Astrocyte of the spinal cord (primary cell): ENCODE measurements at regions not wholly inside any gene's neighbourhood (a gene's known extent, or its start where the extent isn't known, plus 50 kb on each side); places are given as distances from the start of the nearest gene placed in this dataset.

Experiments used
- DNase-seq: peaks from one replicate; pipeline ENCODE4 v3.0.0; 2011; ENCODE audit warnings: low read depth, low spot score
- H3K4me3 ChIP-seq: 2 replicates; pipeline ENCODE4 v1.5.1; 2011; ENCODE audit warnings: low read depth, mild to moderate bottlenecking, low read length, moderate library complexity
- CTCF ChIP-seq: IDR thresholded peaks from 2 replicates; pipeline ENCODE4 v1.5.1; 2012; ENCODE audit warnings: low read depth, mild to moderate bottlenecking, low read length, inconsistent platforms
- in situ Hi-C: cut with HindIII; loops from 2 replicates; pipeline ENCODE4 v1.10.0; 2017; ENCODE audit warnings: low sequenced_read_pairs

DNA sequence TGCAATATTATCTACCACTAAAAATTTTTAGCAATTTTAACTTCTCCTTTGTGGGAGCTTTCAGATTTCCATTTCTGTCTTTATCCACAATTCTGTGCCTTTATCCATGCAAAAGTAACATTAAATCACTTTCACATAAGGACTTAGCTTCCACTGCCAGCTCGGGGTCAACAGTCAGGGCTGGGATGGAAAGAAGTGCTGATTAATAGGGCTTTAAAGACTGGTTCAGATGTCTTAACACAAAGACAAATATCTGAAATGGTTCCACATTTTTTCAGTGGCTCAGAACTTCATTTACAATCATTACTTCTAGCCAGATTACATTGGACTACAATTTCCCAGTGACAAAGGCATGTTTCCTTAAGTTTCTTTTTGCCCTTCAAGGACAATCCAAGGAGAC is 191.8 kb upstream of the CPHXL start:
- in situ Hi-C loops: no loop called here
- DNase-seq: no peak
- TF ChIP-seq CTCF: no peak
- no peak overlapping the region for H3K4me3 ChIP-seq

DNA sequence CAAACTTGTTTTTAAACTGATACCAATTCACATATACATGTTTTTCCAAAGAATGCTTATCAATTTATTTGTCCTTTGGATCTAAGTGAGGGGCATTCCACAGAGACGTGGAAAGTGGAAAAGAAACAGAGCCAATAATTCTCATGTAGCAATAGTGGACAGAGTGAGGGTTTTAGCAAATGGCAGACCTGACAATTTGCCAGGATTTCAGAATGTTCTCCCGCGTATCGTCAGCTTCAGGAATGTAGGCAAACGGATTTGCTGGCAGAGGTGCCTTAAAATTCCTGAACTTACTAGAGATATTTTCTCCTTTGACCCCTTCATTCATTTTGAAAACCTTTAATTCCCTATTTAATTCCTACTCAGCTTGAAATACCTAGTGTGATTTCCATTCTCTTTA is 193.4 kb upstream of the CPHXL start:
- peak; percentile 35 for DNase-seq
- H3K4me3 ChIP-seq: no peak overlapping the region
- no peak for TF ChIP-seq CTCF
- in situ Hi-C loops: no loop called here

- no peak overlapping the region for H3K4me3 ChIP-seq
- in situ Hi-C loops: no loop called here
- DNase-seq: no peak
- TF ChIP-seq CTCF: no peak
These were observed 195.0 kb upstream of the CPHXL start for GRCh38 chr16:75921281-75921680.

DNA sequence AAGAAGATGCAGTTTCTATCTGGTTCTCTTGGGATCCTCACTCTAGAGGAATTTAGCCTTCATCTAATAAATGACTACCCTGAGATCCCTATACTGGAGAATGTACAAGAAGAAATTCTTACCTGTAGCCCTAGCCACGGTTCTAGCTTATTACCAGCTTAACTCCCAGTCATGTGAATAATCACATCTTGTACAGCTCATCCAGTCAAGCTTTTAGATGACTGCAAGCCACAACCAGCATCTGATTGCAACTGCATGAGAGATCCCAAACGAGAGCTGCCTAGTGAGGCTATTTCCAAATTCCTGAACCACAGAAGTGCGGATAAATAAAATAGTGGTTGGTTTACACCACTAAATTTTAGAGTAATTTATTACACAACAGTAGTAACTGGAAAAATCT is 196.0 kb upstream of the CPHXL start:
- in situ Hi-C loops: no loop called here
- no peak for TF ChIP-seq CTCF
- H3K4me3 ChIP-seq: no peak overlapping the region
- DNase-seq: no peak

DNA sequence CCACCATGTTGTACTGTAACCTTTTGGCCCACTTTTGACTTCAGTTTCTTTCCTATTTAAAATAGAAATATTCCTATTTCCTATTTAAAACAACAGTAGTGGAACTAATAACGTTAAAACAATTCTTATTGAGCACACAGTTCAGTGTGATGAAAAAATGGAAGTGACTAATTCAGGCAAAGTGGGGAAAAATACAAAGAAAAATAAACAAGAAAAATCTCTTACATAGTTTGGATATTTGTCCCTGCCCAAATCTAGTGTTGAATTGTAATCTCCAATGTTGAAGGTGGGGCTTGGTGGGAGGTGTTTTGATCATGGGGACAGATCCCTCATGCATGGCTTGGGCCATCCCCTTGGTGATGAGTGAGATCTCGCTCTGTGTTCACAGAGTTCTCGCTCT is 198.1 kb upstream of the CPHXL start:
- in situ Hi-C loops: no loop called here

GRCh38 chr16:75927810-75928209 is 201.5 kb upstream of the CPHXL start:
- no peak for DNase-seq
- no peak for TF ChIP-seq CTCF
- in situ Hi-C loops: no loop called here
- H3K4me3 ChIP-seq: no peak overlapping the region

More for the DNA sequence above, 198.1 kb upstream of the CPHXL start:
- no peak for DNase-seq
- no peak for TF ChIP-seq CTCF
- no peak overlapping the region for H3K4me3 ChIP-seq

DNA sequence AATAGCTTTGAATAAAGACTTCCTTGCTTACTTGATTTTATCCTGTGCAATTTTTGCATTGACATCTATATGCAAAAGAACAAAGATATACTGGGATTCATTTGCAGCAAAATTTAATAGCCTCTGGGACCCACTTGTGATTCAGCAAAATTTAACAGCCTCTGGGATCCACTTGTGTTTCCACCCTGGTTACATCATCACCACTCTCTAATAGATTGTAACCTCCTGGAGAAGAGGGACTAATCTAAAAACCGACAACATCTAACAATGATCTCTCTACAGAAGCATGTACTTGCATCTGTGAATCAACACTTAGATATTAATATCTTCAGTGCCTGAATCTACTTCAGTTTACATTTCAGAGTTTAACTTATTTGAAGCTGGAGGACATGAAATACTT is 202.0 kb upstream of the CPHXL start:
- no peak for DNase-seq
- TF ChIP-seq CTCF: no peak
- no peak overlapping the region for H3K4me3 ChIP-seq
- in situ Hi-C loops: no loop called here
